ENCODE measurements at regions not wholly inside any gene's neighbourhood (a gene's known extent, or its start where the extent isn't known, plus 50 kb on each side); places are given as distances from the start of the nearest gene placed in this dataset.

DNA sequence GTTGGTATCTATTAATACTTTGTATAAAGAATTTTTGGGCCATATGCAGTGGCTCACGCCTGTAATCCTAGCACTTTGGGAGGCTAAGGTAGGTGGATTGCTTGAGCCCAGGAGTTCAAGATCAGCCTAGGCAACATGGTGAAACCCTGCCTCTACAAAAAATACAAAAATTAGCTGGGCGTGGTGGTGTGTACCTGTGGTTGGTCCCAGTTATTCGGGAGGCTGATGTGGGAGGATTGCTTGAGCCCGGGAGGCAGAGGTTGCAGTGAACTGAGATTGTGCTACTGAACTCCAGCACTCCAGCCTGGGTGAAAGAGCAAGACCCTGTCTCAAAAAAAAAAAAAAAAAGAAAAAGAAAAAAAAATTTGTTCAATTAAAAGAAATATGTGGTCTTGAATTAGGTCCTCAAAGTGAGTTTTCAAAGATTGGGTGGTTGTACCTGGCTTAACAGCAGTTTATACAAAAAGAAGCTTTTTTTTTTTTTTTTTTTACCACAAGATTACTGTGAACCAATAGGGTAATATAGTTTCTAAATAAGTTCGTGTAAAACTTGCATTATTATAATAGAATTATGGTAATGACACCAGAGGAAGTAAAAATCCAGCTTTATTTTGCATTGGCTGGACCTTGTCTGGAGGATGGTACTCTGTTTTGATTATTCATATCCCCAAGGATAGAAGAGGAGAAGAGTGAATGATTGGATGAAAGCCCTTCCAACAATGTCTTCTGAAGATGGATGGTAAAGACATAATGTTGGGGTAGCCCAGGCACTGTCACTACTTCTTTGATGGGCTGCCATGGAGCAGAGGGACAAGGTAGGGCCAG lies 210.3 kb downstream of the MYCN start:
- Mint-ChIP-seq H3K27me3 (ENCODE audit: unreplicated experiment) (no peaks in the 10 kb centered on the region), H3K4me3 (ENCODE audit: unreplicated experiment) (no peak overlapping the region), H3K4me1 (ENCODE audit: unreplicated experiment) (peaks cover 3% of the 10 kb centered on the region), H3K36me3 (ENCODE audit: low read depth, unreplicated experiment) (no peaks in the 10 kb centered on the region), H3K27ac (ENCODE audit: unreplicated experiment) (no peak overlapping the region), H3K9me3 (ENCODE audit: unreplicated experiment) (no peaks in the 10 kb centered on the region)
- DNase-seq (ENCODE audit: low spot score), result no peak
- TF ChIP-seq, protein P1, sequence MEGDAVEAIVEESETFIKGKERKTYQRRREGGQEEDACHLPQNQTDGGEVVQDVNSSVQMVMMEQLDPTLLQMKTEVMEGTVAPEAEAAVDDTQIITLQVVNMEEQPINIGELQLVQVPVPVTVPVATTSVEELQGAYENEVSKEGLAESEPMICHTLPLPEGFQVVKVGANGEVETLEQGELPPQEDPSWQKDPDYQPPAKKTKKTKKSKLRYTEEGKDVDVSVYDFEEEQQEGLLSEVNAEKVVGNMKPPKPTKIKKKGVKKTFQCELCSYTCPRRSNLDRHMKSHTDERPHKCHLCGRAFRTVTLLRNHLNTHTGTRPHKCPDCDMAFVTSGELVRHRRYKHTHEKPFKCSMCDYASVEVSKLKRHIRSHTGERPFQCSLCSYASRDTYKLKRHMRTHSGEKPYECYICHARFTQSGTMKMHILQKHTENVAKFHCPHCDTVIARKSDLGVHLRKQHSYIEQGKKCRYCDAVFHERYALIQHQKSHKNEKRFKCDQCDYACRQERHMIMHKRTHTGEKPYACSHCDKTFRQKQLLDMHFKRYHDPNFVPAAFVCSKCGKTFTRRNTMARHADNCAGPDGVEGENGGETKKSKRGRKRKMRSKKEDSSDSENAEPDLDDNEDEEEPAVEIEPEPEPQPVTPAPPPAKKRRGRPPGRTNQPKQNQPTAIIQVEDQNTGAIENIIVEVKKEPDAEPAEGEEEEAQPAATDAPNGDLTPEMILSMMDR (IDR thresholded peaks at IDR 0.05; ENCODE audit: unreplicated experiment), result no peak

DNA sequence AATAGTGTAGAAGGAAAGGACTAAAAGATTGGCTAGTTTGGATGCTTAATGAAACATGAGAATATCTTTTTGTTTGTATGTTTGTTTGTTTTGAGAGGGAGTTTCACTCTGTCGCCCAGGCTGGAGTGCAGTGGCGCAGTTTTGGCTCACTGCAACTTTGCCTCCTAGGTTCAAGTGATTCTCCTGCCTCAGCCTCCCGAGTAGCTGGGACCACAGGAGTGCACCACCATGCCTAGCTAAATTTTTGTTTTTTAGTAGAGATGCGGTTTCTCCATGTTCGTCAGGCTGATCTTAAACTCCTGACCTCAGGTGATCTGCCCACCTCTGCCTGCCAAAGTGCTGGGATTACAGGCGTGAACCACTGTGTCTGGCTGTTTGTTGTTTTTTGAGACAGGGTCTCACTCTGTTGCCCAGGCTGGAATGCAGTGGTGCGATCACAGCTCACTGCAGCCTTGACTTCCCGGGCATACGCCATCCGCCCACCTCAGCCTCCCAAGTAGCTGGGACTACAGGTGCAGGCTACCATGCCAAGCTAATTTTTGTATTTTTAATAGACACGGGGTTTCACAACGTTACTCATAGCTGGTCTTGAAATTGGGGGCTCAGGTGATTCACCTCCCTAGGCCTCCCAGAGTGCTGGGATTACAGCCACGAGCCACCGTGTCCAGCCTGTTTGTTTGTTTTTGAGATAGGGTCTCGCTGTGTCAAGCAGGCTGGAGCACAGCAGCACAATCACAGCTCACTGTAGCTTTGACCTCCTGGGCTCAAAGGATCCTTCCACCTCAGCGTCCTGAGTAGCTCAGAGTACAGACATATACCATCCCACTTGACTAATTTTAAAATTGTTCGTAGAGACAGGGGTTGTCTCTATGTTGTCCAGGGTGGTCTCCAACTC lies 209.2 kb downstream of the MYCN start:
- no peak overlapping the region for H3K27ac Mint-ChIP-seq (ENCODE audit: unreplicated experiment)
- H3K27me3 Mint-ChIP-seq (ENCODE audit: unreplicated experiment), result no peaks in the 10 kb centered on the region
- no peak overlapping the region for H3K4me3 Mint-ChIP-seq (ENCODE audit: unreplicated experiment)
- no peaks in the 10 kb centered on the region for H3K36me3 Mint-ChIP-seq (ENCODE audit: low read depth, unreplicated experiment)
- TF ChIP-seq, protein P1 (IDR thresholded peaks at IDR 0.05; ENCODE audit: unreplicated experiment), result no peak
- H3K9me3 Mint-ChIP-seq (ENCODE audit: unreplicated experiment), result no peaks in the 10 kb centered on the region
- no peaks in the 10 kb centered on the region for H3K4me1 Mint-ChIP-seq (ENCODE audit: unreplicated experiment)
- no peak for DNase-seq (ENCODE audit: low spot score)

DNA sequence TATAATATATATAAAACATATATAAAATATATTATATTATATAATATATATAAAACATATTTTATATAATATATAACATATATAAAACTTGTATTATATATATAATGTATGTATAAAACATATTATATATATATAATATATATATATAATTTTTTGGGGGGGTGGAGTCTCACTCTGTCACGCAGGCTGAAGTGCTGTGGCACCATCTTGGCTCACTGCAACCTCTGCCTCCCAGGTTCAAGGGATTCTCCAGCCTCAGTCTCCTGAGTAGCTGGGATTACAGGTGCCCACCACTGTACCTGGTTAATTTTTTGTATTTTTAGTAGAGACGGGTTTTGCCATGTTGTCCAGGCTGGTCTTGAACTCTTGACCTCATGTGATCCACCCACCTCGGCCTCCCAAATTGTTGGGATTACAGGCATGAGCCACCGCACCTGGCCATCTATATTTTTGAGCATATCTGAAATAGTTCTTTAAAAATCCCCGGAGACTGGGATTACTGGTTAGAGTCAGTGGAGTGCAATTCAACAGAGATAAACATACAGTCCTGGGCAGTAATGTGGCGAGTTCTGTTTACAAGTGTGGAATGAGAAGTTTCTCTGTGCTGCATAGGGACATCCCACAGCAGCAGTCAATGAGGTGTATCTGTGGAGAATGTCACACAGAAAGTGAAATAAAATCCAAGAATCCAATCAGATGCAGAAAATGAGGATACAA lies 208.4 kb downstream of the MYCN start:
- Mint-ChIP-seq H3K36me3 (ENCODE audit: low read depth, unreplicated experiment) (no peaks in the 10 kb centered on the region), H3K27ac (ENCODE audit: unreplicated experiment) (no peak overlapping the region), H3K27me3 (ENCODE audit: unreplicated experiment) (no peaks in the 10 kb centered on the region), H3K4me3 (ENCODE audit: unreplicated experiment) (no peak overlapping the region), H3K4me1 (ENCODE audit: unreplicated experiment) (no peaks in the 10 kb centered on the region), H3K9me3 (ENCODE audit: unreplicated experiment) (no peaks in the 10 kb centered on the region)
- TF ChIP-seq, protein P1 (IDR thresholded peaks at IDR 0.05; ENCODE audit: unreplicated experiment), result no peak
- DNase-seq (ENCODE audit: low spot score), result no peak

DNA sequence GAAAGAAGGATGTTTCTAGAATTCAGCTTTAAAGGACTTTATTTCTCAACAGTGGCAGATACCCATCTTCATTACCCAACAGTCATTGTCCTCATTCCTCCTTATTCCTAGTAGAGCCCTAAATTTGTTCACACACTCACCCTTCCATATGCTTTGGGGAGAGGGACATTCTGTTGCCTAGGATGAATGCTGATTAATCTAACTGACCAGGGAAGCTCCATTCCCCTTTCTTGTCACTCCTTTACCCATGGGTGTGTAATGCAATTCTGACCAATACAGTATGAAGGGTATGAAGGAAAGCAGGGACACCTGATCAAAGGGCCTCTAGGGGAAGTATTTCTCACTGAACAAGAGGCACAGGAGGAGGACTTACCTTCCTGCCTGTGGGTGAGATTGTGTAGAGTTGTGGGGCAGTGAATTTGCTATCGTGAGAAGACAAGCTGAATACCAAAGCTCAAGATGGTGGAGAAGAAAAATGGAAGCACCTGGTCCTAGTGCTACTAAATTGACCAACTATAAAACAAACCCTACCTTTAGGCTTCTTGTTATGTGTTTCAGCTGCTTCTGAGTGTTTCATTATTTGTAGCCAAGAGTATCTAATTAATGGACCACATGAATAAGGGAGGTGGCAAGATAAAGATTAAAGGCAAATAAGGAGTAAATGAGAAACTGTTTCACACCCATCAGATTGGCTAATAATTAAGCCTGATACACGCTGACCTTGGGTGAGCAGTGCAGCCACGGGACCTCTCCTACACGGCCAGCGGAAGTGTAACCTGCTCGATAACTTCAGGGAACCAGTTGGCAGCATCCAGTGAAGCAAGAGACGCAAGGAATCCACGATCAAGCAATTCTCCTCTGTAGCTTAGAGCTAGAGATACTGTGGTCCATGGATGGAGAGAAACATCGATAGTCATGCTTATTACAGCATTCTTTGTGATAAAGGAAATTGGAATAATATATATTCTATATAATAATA lies 202.3 kb downstream of the MYCN start:
- Mint-ChIP-seq H3K36me3 (ENCODE audit: low read depth, unreplicated experiment) (no peaks in the 10 kb centered on the region), H3K4me3 (ENCODE audit: unreplicated experiment) (no peak overlapping the region), H3K4me1 (ENCODE audit: unreplicated experiment) (no peaks in the 10 kb centered on the region), H3K27ac (ENCODE audit: unreplicated experiment) (no peak overlapping the region), H3K9me3 (ENCODE audit: unreplicated experiment) (no peaks in the 10 kb centered on the region), H3K27me3 (ENCODE audit: unreplicated experiment) (no peaks in the 10 kb centered on the region)
- TF ChIP-seq, protein P1 (IDR thresholded peaks at IDR 0.05; ENCODE audit: unreplicated experiment), result no peak
- no peak for DNase-seq (ENCODE audit: low spot score)

Data from endothelial cell (in vitro differentiated cells).